Breast epithelium (tissue), 3 donors: ENCODE measurements at regions not wholly inside any gene's neighbourhood (a gene's known extent, or its start where the extent isn't known, plus 50 kb on each side); places are given as distances from the start of the nearest gene placed in this dataset.

Experiments used
- CTCF ChIP-seq, 3 donors: fragments of 450-650 bp; IDR thresholded peaks; one replicate each; pipeline ENCODE4 v1.5.1; 2016 to 2017; ENCODE audit warnings: antibody characterized with exemption in 3 of 3, mild to moderate bottlenecking in 3 of 3, moderate library complexity in 3 of 3
- POLR2A ChIP-seq: fragments of 450-650 bp; IDR thresholded peaks from one replicate; pipeline ENCODE4 v1.6.1; 2016; ENCODE audit warnings: antibody characterized with exemption, mild to moderate bottlenecking, moderate library complexity

GRCh38 chr11:128375961-128376360, 211.4 kb downstream of the ETS1 start:
- no peak for TF ChIP-seq CTCF (IDR thresholded peaks at IDR 0.05)
- TF ChIP-seq POLR2A, result no peak
